ENCODE measurements at regions not wholly inside any gene's neighbourhood (a gene's known extent, or its start where the extent isn't known, plus 50 kb on each side); places are given as distances from the start of the nearest gene placed in this dataset.

DNA sequence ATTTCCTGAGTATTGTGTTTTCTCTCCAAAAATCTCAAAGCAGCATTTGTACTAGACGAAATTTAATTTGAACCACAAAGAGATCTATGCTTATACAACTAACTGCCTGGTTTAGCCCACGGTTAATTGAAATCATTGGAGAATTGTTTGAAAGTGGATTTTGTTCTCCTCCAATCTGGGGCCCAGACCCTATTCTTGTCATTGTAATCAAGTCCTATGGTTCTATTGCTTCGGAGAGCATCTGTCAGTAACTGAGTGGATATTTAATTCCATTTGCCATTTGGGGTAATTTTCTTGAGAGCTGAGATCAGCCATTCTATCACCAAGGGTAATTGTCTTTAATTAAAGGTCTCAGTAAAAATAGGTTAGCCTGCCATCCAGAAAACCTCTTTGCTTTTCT lies 117.0 kb upstream of the KCNG1 start:
- TF ChIP-seq, protein P1, sequence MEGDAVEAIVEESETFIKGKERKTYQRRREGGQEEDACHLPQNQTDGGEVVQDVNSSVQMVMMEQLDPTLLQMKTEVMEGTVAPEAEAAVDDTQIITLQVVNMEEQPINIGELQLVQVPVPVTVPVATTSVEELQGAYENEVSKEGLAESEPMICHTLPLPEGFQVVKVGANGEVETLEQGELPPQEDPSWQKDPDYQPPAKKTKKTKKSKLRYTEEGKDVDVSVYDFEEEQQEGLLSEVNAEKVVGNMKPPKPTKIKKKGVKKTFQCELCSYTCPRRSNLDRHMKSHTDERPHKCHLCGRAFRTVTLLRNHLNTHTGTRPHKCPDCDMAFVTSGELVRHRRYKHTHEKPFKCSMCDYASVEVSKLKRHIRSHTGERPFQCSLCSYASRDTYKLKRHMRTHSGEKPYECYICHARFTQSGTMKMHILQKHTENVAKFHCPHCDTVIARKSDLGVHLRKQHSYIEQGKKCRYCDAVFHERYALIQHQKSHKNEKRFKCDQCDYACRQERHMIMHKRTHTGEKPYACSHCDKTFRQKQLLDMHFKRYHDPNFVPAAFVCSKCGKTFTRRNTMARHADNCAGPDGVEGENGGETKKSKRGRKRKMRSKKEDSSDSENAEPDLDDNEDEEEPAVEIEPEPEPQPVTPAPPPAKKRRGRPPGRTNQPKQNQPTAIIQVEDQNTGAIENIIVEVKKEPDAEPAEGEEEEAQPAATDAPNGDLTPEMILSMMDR (IDR thresholded peaks at IDR 0.05; ENCODE audit: extremely low read depth in 1 of 2, insufficient read depth in 1 of 2, low read depth in 1 of 2, low read length in 2 of 2): no peak
- TF ChIP-seq POLR2AphosphoS5 (IDR thresholded peaks at IDR 0.05; ENCODE audit: insufficient read depth, low read depth, low read length): no peak
